HG02885 (cell line): ENCODE measurements at regions not wholly inside any gene's neighbourhood (a gene's known extent, or its start where the extent isn't known, plus 50 kb on each side); places are given as distances from the start of the nearest gene placed in this dataset.

ENCODE experiments used
- ATAC-seq: cut with Tn5 transposase; IDR thresholded peaks from one replicate; pipeline ENCODE4 v1.9.1; 2021; ENCODE audit warnings: mild to moderate bottlenecking; ENCODE audit not compliant: unreplicated experiment, poor library complexity

DNA sequence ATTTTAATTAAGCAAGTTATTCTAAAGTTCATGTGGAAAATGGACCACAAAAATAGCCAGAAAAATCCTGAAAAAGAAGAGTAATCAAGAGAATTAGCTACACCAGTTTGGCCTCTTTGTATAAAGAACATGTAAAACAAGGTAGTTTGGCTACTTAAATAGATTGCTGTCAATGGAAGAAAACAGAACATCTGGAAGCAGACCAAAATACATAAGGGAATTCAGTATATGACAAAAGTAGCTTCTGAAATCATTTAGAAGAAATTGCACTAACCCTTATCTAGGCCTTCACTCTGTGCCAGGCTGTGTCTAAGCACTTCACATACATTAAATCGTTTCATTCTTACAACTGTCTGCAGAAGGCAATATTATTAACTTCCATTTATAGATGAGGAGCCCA, 156.6 kb downstream of the PRDM6 start:
- no peak for ATAC-seq

DNA sequence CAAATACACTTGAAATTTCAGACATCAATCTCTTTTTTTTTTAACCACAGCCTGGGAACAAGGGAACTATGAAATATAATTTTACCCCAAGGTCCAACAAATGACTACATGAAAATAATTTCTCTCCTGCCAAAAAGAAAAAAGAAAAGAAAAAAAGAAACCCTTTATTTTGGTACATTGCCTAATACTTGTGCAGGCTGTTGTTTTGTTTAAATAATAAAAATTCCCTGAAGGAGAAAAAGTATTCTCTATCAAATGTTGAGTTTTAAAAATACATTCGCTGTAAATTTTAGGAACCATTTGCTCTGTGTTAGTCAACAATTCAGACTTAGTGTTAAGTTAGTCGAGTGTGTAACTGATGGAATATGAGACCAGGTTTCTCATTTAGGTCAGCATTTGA, 155.4 kb downstream of the PRDM6 start:
- no peak for ATAC-seq
